ENCODE measurements at regions not wholly inside any gene's neighbourhood (a gene's known extent, or its start where the extent isn't known, plus 50 kb on each side); places are given as distances from the start of the nearest gene placed in this dataset.
"Not testable (repeated sequence)": the region's sequence is repeated elsewhere in the genome, so short reads cannot be mapped to it uniquely, and the experiment has no call there.

- no peak for DNase-seq
Measured at GRCh38 chr7:67361150-67361549, 364.5 kb downstream of the TYW1 start.

GRCh38 chr7:67364441-67365017, 367.9 kb downstream of the TYW1 start:
- no peak for DNase-seq

GRCh38 chr7:67371429-67372305, 375.0 kb downstream of the TYW1 start:
- DNase-seq: peak; percentile 32

- DNase-seq: not testable (repeated sequence)
Measured at GRCh38 chr7:67373389-67373788, 376.8 kb downstream of the TYW1 start.

GRCh38 chr7:67375427-67375826, 378.8 kb downstream of the TYW1 start:
- DNase-seq: no peak

GRCh38 chr7:67377939-67378862, 381.6 kb downstream of the TYW1 start:
- DNase-seq: peak; percentile 63

GRCh38 chr7:67380326-67380725, 383.7 kb downstream of the TYW1 start:
- DNase-seq: no peak

- DNase-seq: no peak
Measured at GRCh38 chr7:67380858-67381257, 384.2 kb downstream of the TYW1 start.

GRCh38 chr7:67387851-67388250, 391.2 kb downstream of the TYW1 start:
- DNase-seq: no peak

- no peak for DNase-seq
Measured at GRCh38 chr7:67391168-67391567, 394.5 kb downstream of the TYW1 start.

GRCh38 chr7:67392596-67393438, 396.2 kb downstream of the TYW1 start:
- DNase-seq: no peak

GRCh38 chr7:67393903-67394302, 397.3 kb downstream of the TYW1 start:
- no peak for DNase-seq

- no peak for DNase-seq
Measured at GRCh38 chr7:67398916-67399315, 402.3 kb downstream of the TYW1 start.

GRCh38 chr7:67401492-67401891, 404.9 kb downstream of the TYW1 start:
- DNase-seq: no peak

GRCh38 chr7:67402280-67402679, 405.6 kb downstream of the TYW1 start:
- DNase-seq: no peak

GRCh38 chr7:67406976-67407375, 410.3 kb downstream of the TYW1 start:
- DNase-seq: no peak

- DNase-seq: no peak
Measured at GRCh38 chr7:67407392-67408071, 410.9 kb downstream of the TYW1 start.

- DNase-seq: no peak
Measured at GRCh38 chr7:67408109-67408508, 411.5 kb downstream of the TYW1 start.

- no peak for DNase-seq
Measured at GRCh38 chr7:67413670-67414069, 417.0 kb downstream of the TYW1 start.

- DNase-seq: no peak
Measured at GRCh38 chr7:67414858-67415257, 418.2 kb downstream of the TYW1 start.

- no peak for DNase-seq
Measured at GRCh38 chr7:67422601-67423000, 426.0 kb downstream of the TYW1 start.

- DNase-seq: no peak
Measured at GRCh38 chr7:67423065-67423464, 426.4 kb downstream of the TYW1 start.
